ENCODE measurements at regions not wholly inside any gene's neighbourhood (a gene's known extent, or its start where the extent isn't known, plus 50 kb on each side); places are given as distances from the start of the nearest gene placed in this dataset.

- Histone ChIP-seq H3K9me3 (no peaks in the 10 kb centered on the region), H3K4me1 (peaks cover 0 to 16% (median 0%) of the 10 kb centered on the region in 12 donors), H3K4me3 (no peak overlapping the region), H3K27ac (no peak overlapping the region), H3K36me3 (no peaks in the 10 kb centered on the region), H3K27me3 (no peaks in the 10 kb centered on the region)
- no peak for TF ChIP-seq CTCF (IDR thresholded peaks at IDR 0.05)
- no peak for TF ChIP-seq POLR2A (IDR thresholded peaks at IDR 0.05)
- DNase-seq (no peak), ATAC-seq (no peak)
- intact Hi-C loops (cut with DNase I): no loop called here
- 69 to 88% (median 81%) methylated on average over 9 of the region's 9 CpGs for WGBS, 4 donors
Observed at GRCh38 chr2:236774171-236774570, 204.5 kb downstream of the ACKR3 start.

GRCh38 chr2:236775511-236775910 lies 205.9 kb downstream of the ACKR3 start:
- ATAC-seq (no peak), DNase-seq (no peak)
- Histone ChIP-seq H3K36me3 (no peaks in the 10 kb centered on the region), H3K4me3 (no peak overlapping the region), H3K27me3 (no peaks in the 10 kb centered on the region), H3K9me3 (no peaks in the 10 kb centered on the region), H3K27ac (no peak overlapping the region), H3K4me1 (peaks cover 0 to 16% (median 0%) of the 10 kb centered on the region in 12 donors)
- intact Hi-C loops (cut with DNase I): no loop called here
- TF ChIP-seq CTCF (IDR thresholded peaks at IDR 0.05): no peak
- TF ChIP-seq POLR2A (IDR thresholded peaks at IDR 0.05): no peak
- WGBS, 4 donors: 49 to 61% (median 59%) methylated on average over 2 of the region's 2 CpGs

- 85 to 96% (median 94%) methylated on average over 10 of the region's 10 CpGs for WGBS, 4 donors
- H3K4me3 ChIP-seq: no peak overlapping the region
- H3K36me3 ChIP-seq: no peaks in the 10 kb centered on the region
- ATAC-seq (no peak), DNase-seq (no peak)
- no peaks in the 10 kb centered on the region for H3K27me3 ChIP-seq
- peak overlapping the region in 2 of 12 donors; percentile 26 to 57 for H3K27ac ChIP-seq
- intact Hi-C loops (cut with DNase I): no loop called here
- no peaks in the 10 kb centered on the region for H3K9me3 ChIP-seq
- peaks cover 0 to 16% (median 0%) of the 10 kb centered on the region in 12 donors for H3K4me1 ChIP-seq
- TF ChIP-seq POLR2A (IDR thresholded peaks at IDR 0.05): no peak
- no peak for TF ChIP-seq CTCF (IDR thresholded peaks at IDR 0.05)
Observed at GRCh38 chr2:236776206-236776605, 206.6 kb downstream of the ACKR3 start.

GRCh38 chr2:236776695-236777251 lies 207.1 kb downstream of the ACKR3 start:
- H3K27me3 ChIP-seq: no peaks in the 10 kb centered on the region
- no peaks in the 10 kb centered on the region for H3K36me3 ChIP-seq
- no peaks in the 10 kb centered on the region for H3K9me3 ChIP-seq
- WGBS, 4 donors: 72 to 82% (median 76%) methylated on average over 8 of the region's 8 CpGs
- no peak overlapping the region for H3K4me3 ChIP-seq
- intact Hi-C loops (cut with DNase I): no loop called here
- H3K4me1 ChIP-seq: peaks cover 0 to 16% (median 0%) of the 10 kb centered on the region in 12 donors
- TF ChIP-seq CTCF (IDR thresholded peaks at IDR 0.05) (no peak), POLR2A (IDR thresholded peaks at IDR 0.05) (no peak)
- H3K27ac ChIP-seq: peak overlapping the region in 3 of 12 donors; percentile 37 to 57 (median 42)
- DNase-seq (no peak), ATAC-seq (peak in 2 of 4 donors; percentile 31 to 42)
